Breast epithelium (tissue), 3 donors: ENCODE measurements at regions not wholly inside any gene's neighbourhood (a gene's known extent, or its start where the extent isn't known, plus 50 kb on each side); places are given as distances from the start of the nearest gene placed in this dataset.

Source experiments
- CTCF ChIP-seq, 3 donors: fragments of 450-650 bp; IDR thresholded peaks; one replicate each; pipeline ENCODE4 v1.5.1; 2016 to 2017; ENCODE audit warnings: antibody characterized with exemption in 3 of 3, mild to moderate bottlenecking in 3 of 3, moderate library complexity in 3 of 3
- POLR2A ChIP-seq: fragments of 450-650 bp; IDR thresholded peaks from one replicate; pipeline ENCODE4 v1.6.1; 2016; ENCODE audit warnings: antibody characterized with exemption, mild to moderate bottlenecking, moderate library complexity

DNA sequence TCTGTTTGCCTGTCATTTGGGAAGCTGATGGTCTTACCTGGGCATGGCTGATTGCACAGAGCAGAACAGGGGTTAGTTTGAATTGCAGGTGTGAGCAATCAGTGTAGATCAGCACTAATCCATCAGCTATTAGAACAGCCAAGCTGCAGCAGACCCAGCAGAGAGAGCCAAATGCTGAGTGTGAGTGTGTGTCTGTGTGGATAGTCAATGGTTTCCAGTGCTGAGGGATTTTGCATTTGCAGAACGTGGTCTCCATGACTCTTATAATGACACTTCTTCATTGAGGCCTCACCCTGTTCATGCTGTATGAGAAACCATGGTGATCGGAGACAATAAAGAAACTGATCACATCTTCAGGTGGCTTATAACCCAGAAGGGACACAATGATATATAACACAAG is 312.1 kb downstream of the SOX2 start:
- TF ChIP-seq CTCF (IDR thresholded peaks at IDR 0.05) (no peak), POLR2A (no peak)
